H9 (cell line): ENCODE measurements at regions not wholly inside any gene's neighbourhood (a gene's known extent, or its start where the extent isn't known, plus 50 kb on each side); places are given as distances from the start of the nearest gene placed in this dataset.

ENCODE experiments used
- DNase-seq: peaks from one replicate; pipeline ENCODE4 v3.0.0-alpha.2; 2017
- H2AFZ ChIP-seq: one replicate; pipeline ENCODE4 v1.6.1; 2013; ENCODE audit warnings: mild to moderate bottlenecking, low read length, control low read depth, moderate library complexity
- H2AK5ac ChIP-seq: 2 replicates; pipeline ENCODE4 v1.6.1; 2013; ENCODE audit warnings: low read length, control low read depth, mixed read lengths; ENCODE audit not compliant: insufficient read length
- H2BK120ac ChIP-seq: one replicate; pipeline ENCODE4 v1.6.1; 2013; ENCODE audit warnings: low read depth, mild to moderate bottlenecking, low read length, control low read depth, inconsistent platforms; ENCODE audit not compliant: poor library complexity, severe bottlenecking
- H2BK12ac ChIP-seq: 2 replicates; pipeline ENCODE4 v1.6.1; 2013; ENCODE audit warnings: low read length, control low read depth, mixed read lengths, low read depth; ENCODE audit not compliant: insufficient read length
- H2BK15ac ChIP-seq: 2 replicates; pipeline ENCODE4 v1.6.1; 2013; ENCODE audit warnings: low read depth, low read length, control low read depth
- H2BK20ac ChIP-seq: one replicate; pipeline ENCODE4 v1.6.1; 2013; ENCODE audit warnings: low read depth, mild to moderate bottlenecking, low read length, control low read depth, inconsistent platforms; ENCODE audit not compliant: poor library complexity, severe bottlenecking
- H2BK5ac ChIP-seq: 2 replicates; pipeline ENCODE4 v1.6.1; 2013; ENCODE audit warnings: low read length, control low read depth, mixed read lengths; ENCODE audit not compliant: insufficient read length
- H3K14ac ChIP-seq: 2 replicates; pipeline ENCODE4 v1.6.1; 2013; ENCODE audit warnings: low read length, control low read depth; ENCODE audit not compliant: insufficient read depth
- H3K18ac ChIP-seq: 2 replicates; pipeline ENCODE4 v1.6.1; 2013; ENCODE audit warnings: low read depth, mild to moderate bottlenecking, mixed read lengths, low read length, control low read depth; ENCODE audit not compliant: insufficient read length
- H3K23ac ChIP-seq: 2 replicates; pipeline ENCODE4 v1.6.1; 2013; ENCODE audit warnings: low read length, control low read depth, mixed read lengths, low read depth; ENCODE audit not compliant: insufficient read length
- H3K23me2 ChIP-seq: 2 replicates; pipeline ENCODE4 v1.6.1; 2013; ENCODE audit warnings: low read depth, mild to moderate bottlenecking, mixed read lengths, low read length, control low read depth; ENCODE audit not compliant: insufficient read length, poor library complexity, severe bottlenecking
- H3K27ac ChIP-seq: 2 replicates; pipeline ENCODE4 v1.5.1; 2013; ENCODE audit warnings: low read length, control low read depth, mixed read lengths, low read depth; ENCODE audit not compliant: insufficient read length
- H3K27me3 ChIP-seq: 2 replicates; pipeline ENCODE4 v1.6.1; 2013; ENCODE audit warnings: low read length, control low read depth, inconsistent platforms; ENCODE audit not compliant: insufficient read depth
- H3K4ac ChIP-seq: 2 replicates; pipeline ENCODE4 v1.6.1; 2013; ENCODE audit warnings: low read depth, mild to moderate bottlenecking, control low read depth, inconsistent platforms, low read length, moderate library complexity
- H3K4me1 ChIP-seq: 2 replicates; pipeline ENCODE4 v1.6.1; 2013; ENCODE audit warnings: low read length, control low read depth, inconsistent platforms; ENCODE audit not compliant: insufficient read depth
- H3K4me2 ChIP-seq: 2 replicates; pipeline ENCODE4 v1.6.1; 2013; ENCODE audit warnings: low read length, control low read depth, mixed read lengths; ENCODE audit not compliant: insufficient read length, insufficient read depth
- H3K56ac ChIP-seq: 2 replicates; pipeline ENCODE4 v1.6.1; 2013; ENCODE audit warnings: low read depth, mild to moderate bottlenecking, mixed read lengths, low read length, control low read depth; ENCODE audit not compliant: insufficient read length
- H3K79me1 ChIP-seq: 2 replicates; pipeline ENCODE4 v1.6.1; 2013; ENCODE audit warnings: low read depth, mild to moderate bottlenecking, moderate library complexity, low read length, control low read depth, inconsistent platforms; ENCODE audit not compliant: insufficient read depth, poor library complexity, severe bottlenecking
- H3K79me2 ChIP-seq: 2 replicates; pipeline ENCODE4 v1.6.1; 2013; ENCODE audit warnings: low read length, control low read depth, inconsistent platforms; ENCODE audit not compliant: insufficient read depth
- H3K9ac ChIP-seq: 2 replicates; pipeline ENCODE4 v1.6.1; 2013; ENCODE audit warnings: low read length, control low read depth, mixed read lengths; ENCODE audit not compliant: insufficient read length; ENCODE audit errors: extremely low read depth
- H3K9me3 ChIP-seq: one replicate; pipeline ENCODE4 v1.6.1; 2013; ENCODE audit warnings: low read depth, low read length, inconsistent platforms; ENCODE audit not compliant: control insufficient read depth
- H3T11ph ChIP-seq: one replicate; pipeline ENCODE4 v1.6.1; 2013; ENCODE audit warnings: mild to moderate bottlenecking, low read length, control low read depth, inconsistent platforms
- H4K20me1 ChIP-seq: one replicate; pipeline ENCODE4 v1.6.1; 2013; ENCODE audit not compliant: control insufficient read depth, insufficient read length, insufficient read depth
- H4K5ac ChIP-seq: 2 replicates; pipeline ENCODE4 v1.6.1; 2013; ENCODE audit warnings: low read depth, mild to moderate bottlenecking, mixed read lengths, low read length, control low read depth; ENCODE audit not compliant: insufficient read length
- H4K8ac ChIP-seq: replicated peaks from 2 replicates; pipeline ENCODE4 v1.6.1; 2013; ENCODE audit warnings: low read length, control low read depth, mixed read lengths, low read depth; ENCODE audit not compliant: insufficient read length
- H4K91ac ChIP-seq: 2 replicates; pipeline ENCODE4 v1.6.1; 2013; ENCODE audit warnings: low read depth, mild to moderate bottlenecking, moderate library complexity, mixed read lengths, low read length, control low read depth; ENCODE audit not compliant: insufficient read length
- H3K27ac Mint-ChIP-seq, 3 experiments: 2 replicates in 2 of 3; 3 replicates in 1 of 3; pipeline ENCODE4 v1.8.0; 2020 to 2021; ENCODE audit warnings: mixed read lengths in 3 of 3, mild to moderate bottlenecking in 1 of 3, moderate library complexity in 1 of 3
- H3K27me3 Mint-ChIP-seq: 2 replicates; pipeline ENCODE4 v1.8.0; 2021; ENCODE audit warnings: low read depth, mild to moderate bottlenecking, moderate library complexity, mixed read lengths
- H3K36me3 Mint-ChIP-seq, 3 experiments: 2 replicates in 2 of 3; 3 replicates in 1 of 3; pipeline ENCODE4 v1.8.0; 2020 to 2021; ENCODE audit warnings: low read depth in 3 of 3, mixed read lengths in 3 of 3; ENCODE audit not compliant: insufficient read depth in 1 of 3
- H3K4me1 Mint-ChIP-seq, 2 experiments: 2 replicates each; pipeline ENCODE4 v1.8.0; 2020; ENCODE audit warnings: mixed read lengths in 2 of 2
- H3K4me3 Mint-ChIP-seq, 2 experiments: 2 replicates in 1 of 2; 3 replicates in 1 of 2; pipeline ENCODE4 v1.8.0; 2020 to 2021; ENCODE audit warnings: mild to moderate bottlenecking in 2 of 2, mixed read lengths in 2 of 2, moderate library complexity in 1 of 2
- H3K9me3 Mint-ChIP-seq, 2 experiments: 2 replicates in 1 of 2; 3 replicates in 1 of 2; pipeline ENCODE4 v1.8.0; 2020; ENCODE audit warnings: mild to moderate bottlenecking in 2 of 2, mixed read lengths in 2 of 2, moderate library complexity in 1 of 2
- CTCF ChIP-seq: fragments of 200-600 bp; sonication (generic); conservative IDR thresholded peaks from 3 replicates; pipeline ENCODE4 v1.8.0; 2021; ENCODE audit warnings: antibody characterized with exemption, mild to moderate bottlenecking
- WGBS: extraction: QIAGEN DNeasy Blood & Tissue Kit; methylation state at CpG from one replicate; pipeline ENCODE4 v1.1.7; 2013; ENCODE audit warnings: missing lambda C conversion rate, low lambda C conversion rate, mixed read lengths; ENCODE audit not compliant: insufficient read length; ENCODE audit errors: extremely low coverage; 5-methylcytosine and 5-hydroxymethylcytosine counted together

- H4K91ac ChIP-seq: no peak overlapping the region
- no peak overlapping the region for H2BK12ac ChIP-seq
- Mint-ChIP-seq H3K36me3 (peaks cover 0 to 3% (median 0%) of the 10 kb centered on the region in 3 experiments; a peak in 2 of 7 replicates), H3K4me1 (no peaks in the 10 kb centered on the region), H3K4me3 (no peak overlapping the region), H3K9me3 (peaks cover 7 to 11% of the 10 kb centered on the region in 2 experiments; a peak in 4 of 5 replicates), H3K27me3 (no peaks in the 10 kb centered on the region), H3K27ac (no peak overlapping the region)
- H3K9ac ChIP-seq: no peak overlapping the region
- H3K79me2 ChIP-seq: no peaks in the 10 kb centered on the region
- no peak overlapping the region for H3K23ac ChIP-seq
- H3K27ac ChIP-seq: no peak overlapping the region
- no peaks in the 10 kb centered on the region for H4K20me1 ChIP-seq
- H3K18ac ChIP-seq: no peak overlapping the region
- TF ChIP-seq CTCF: no peak
- H3K23me2 ChIP-seq: no peaks in the 10 kb centered on the region
- no peak for DNase-seq
- no peak overlapping the region for H3K4ac ChIP-seq
- H2BK15ac ChIP-seq: no peak overlapping the region
- H3K79me1 ChIP-seq: no peaks in the 10 kb centered on the region
- no peak overlapping the region for H3K14ac ChIP-seq
- no CpG with 5 or more reads among the region's 2 CpGs for WGBS
- no peak overlapping the region for H3T11ph ChIP-seq
- H4K8ac ChIP-seq: no peak overlapping the region
- no peaks in the 10 kb centered on the region for H3K9me3 ChIP-seq
- H3K4me2 ChIP-seq: no peak overlapping the region
- no peaks in the 10 kb centered on the region for H3K4me1 ChIP-seq
- H2AK5ac ChIP-seq: no peak overlapping the region
- H4K5ac ChIP-seq: no peak overlapping the region
- no peak overlapping the region for H3K56ac ChIP-seq
- no peak overlapping the region for H2BK5ac ChIP-seq
- H2BK20ac ChIP-seq: no peak overlapping the region
- no peak overlapping the region for H2AFZ ChIP-seq
- no peaks in the 10 kb centered on the region for H3K27me3 ChIP-seq
- H2BK120ac ChIP-seq: no peak overlapping the region
Measured at GRCh38 chr6:133623621-133624020, 265.3 kb upstream of the TCF21 start.
